BLaER1 (cell line): ENCODE measurements at regions not wholly inside any gene's neighbourhood (a gene's known extent, or its start where the extent isn't known, plus 50 kb on each side); places are given as distances from the start of the nearest gene placed in this dataset.

Experiments
- H3K27ac ChIP-seq: shearing (Covaris generic); formaldehyde crosslinking; 2 replicates; pipeline ENCODE4 v1.8.1; 2022
- H3K27me3 ChIP-seq: shearing (Covaris generic); formaldehyde crosslinking; 2 replicates; pipeline ENCODE4 v1.8.1; 2022
- H3K36me3 ChIP-seq: shearing (Covaris generic); formaldehyde crosslinking; 2 replicates; pipeline ENCODE4 v1.8.1; 2022
- H3K4me1 ChIP-seq: shearing (Covaris generic); formaldehyde crosslinking; 2 replicates; pipeline ENCODE4 v1.8.1; 2022
- H3K4me2 ChIP-seq: shearing (Covaris generic); formaldehyde crosslinking; 2 replicates; pipeline ENCODE4 v1.8.1; 2022
- H3K4me3 ChIP-seq: shearing (Covaris generic); formaldehyde crosslinking; 2 replicates; pipeline ENCODE4 v1.8.1; 2022
- H3K9ac ChIP-seq: shearing (Covaris generic); formaldehyde crosslinking; 2 replicates; pipeline ENCODE4 v1.8.1; 2022
- H3K9me3 ChIP-seq: shearing (Covaris generic); formaldehyde crosslinking; 2 replicates; pipeline ENCODE4 v1.8.1; 2022
- H4K20me1 ChIP-seq: shearing (Covaris generic); formaldehyde crosslinking; 2 replicates; pipeline ENCODE4 v1.8.1; 2022
- Cebpa-rat ChIP-seq: shearing (Covaris generic); IDR thresholded peaks from 2 replicates; pipeline ENCODE4 v1.8.1; 2022

- Histone ChIP-seq H4K20me1 (no peaks in the 10 kb centered on the region), H3K36me3 (no peaks in the 10 kb centered on the region), H3K4me1 (peaks cover 20% of the 10 kb centered on the region), H3K9ac (no peak overlapping the region), H3K27me3 (no peaks in the 10 kb centered on the region), H3K27ac (no peak overlapping the region), H3K4me3 (no peak overlapping the region), H3K4me2 (0 out of 2 replicates have a peak overlapping the region, but pooled peaks have one; percentile 4), H3K9me3 (no peaks in the 10 kb centered on the region)
- TF ChIP-seq Cebpa-rat: no peak
Measured at GRCh38 chr10:42997151-42997848, 79.6 kb upstream of the RET start.

- Histone ChIP-seq H3K4me1 (peaks cover 20% of the 10 kb centered on the region), H3K27ac (no peak overlapping the region), H4K20me1 (no peaks in the 10 kb centered on the region), H3K9ac (no peak overlapping the region), H3K27me3 (no peaks in the 10 kb centered on the region), H3K4me2 (peak overlapping the region; percentile 4; the same call in 1 of the 2 replicates), H3K9me3 (no peaks in the 10 kb centered on the region), H3K36me3 (no peaks in the 10 kb centered on the region), H3K4me3 (no peak overlapping the region)
- TF ChIP-seq Cebpa-rat: no peak
Measured at GRCh38 chr10:42997849-42998165, 79.1 kb upstream of the RET start.

GRCh38 chr10:42998481-42999384, 78.1 kb upstream of the RET start:
- TF ChIP-seq Cebpa-rat: no peak

GRCh38 chr10:42999385-43000020, 77.4 kb upstream of the RET start:
- Histone ChIP-seq H3K9ac (no peak overlapping the region), H3K4me3 (no peak overlapping the region), H4K20me1 (no peaks in the 10 kb centered on the region), H3K4me2 (no peak overlapping the region), H3K4me1 (peaks cover 20% of the 10 kb centered on the region), H3K27ac (no peak overlapping the region), H3K27me3 (no peaks in the 10 kb centered on the region), H3K9me3 (no peaks in the 10 kb centered on the region), H3K36me3 (no peaks in the 10 kb centered on the region)
- TF ChIP-seq Cebpa-rat: no peak

More at GRCh38 chr10:42998481-42999384, 78.1 kb upstream of the RET start:
- Histone ChIP-seq H3K4me2 (0 out of 2 replicates have a peak overlapping the region, but pooled peaks have one; percentile 4), H3K9me3 (no peaks in the 10 kb centered on the region), H3K27ac (no peak overlapping the region), H3K4me3 (no peak overlapping the region), H4K20me1 (no peaks in the 10 kb centered on the region), H3K4me1 (peaks cover 20% of the 10 kb centered on the region), H3K9ac (no peak overlapping the region), H3K27me3 (no peaks in the 10 kb centered on the region), H3K36me3 (no peaks in the 10 kb centered on the region)

- Histone ChIP-seq H3K4me1 (peaks cover 20% of the 10 kb centered on the region), H4K20me1 (no peaks in the 10 kb centered on the region), H3K36me3 (no peaks in the 10 kb centered on the region), H3K27me3 (no peaks in the 10 kb centered on the region), H3K9me3 (no peaks in the 10 kb centered on the region), H3K27ac (no peak overlapping the region), H3K4me2 (no peak overlapping the region), H3K4me3 (no peak overlapping the region), H3K9ac (no peak overlapping the region)
- TF ChIP-seq Cebpa-rat: no peak
Measured at GRCh38 chr10:43000021-43000411, 76.9 kb upstream of the RET start.

GRCh38 chr10:43000651-43001426, 76.0 kb upstream of the RET start:
- Histone ChIP-seq H3K4me2 (no peak overlapping the region), H3K27ac (no peak overlapping the region), H3K4me3 (no peak overlapping the region), H3K9ac (no peak overlapping the region), H3K9me3 (no peaks in the 10 kb centered on the region), H3K27me3 (no peaks in the 10 kb centered on the region), H4K20me1 (no peaks in the 10 kb centered on the region), H3K36me3 (no peaks in the 10 kb centered on the region), H3K4me1 (peaks cover 20% of the 10 kb centered on the region)
- no peak for TF ChIP-seq Cebpa-rat

GRCh38 chr10:43001427-43001795, 75.5 kb upstream of the RET start:
- no peak overlapping the region for H3K27ac ChIP-seq
- no peaks in the 10 kb centered on the region for H3K9me3 ChIP-seq
- no peak for TF ChIP-seq Cebpa-rat
- no peak overlapping the region for H3K4me2 ChIP-seq
- H3K36me3 ChIP-seq: no peaks in the 10 kb centered on the region
- no peaks in the 10 kb centered on the region for H4K20me1 ChIP-seq
- no peaks in the 10 kb centered on the region for H3K27me3 ChIP-seq
- peaks cover 21% of the 10 kb centered on the region for H3K4me1 ChIP-seq
- no peak overlapping the region for H3K9ac ChIP-seq
- no peak overlapping the region for H3K4me3 ChIP-seq

- H3K9me3 ChIP-seq: no peaks in the 10 kb centered on the region
- peaks cover 21% of the 10 kb centered on the region for H3K4me1 ChIP-seq
- no peaks in the 10 kb centered on the region for H4K20me1 ChIP-seq
- TF ChIP-seq Cebpa-rat: no peak
- no peak overlapping the region for H3K9ac ChIP-seq
- no peak overlapping the region for H3K4me3 ChIP-seq
- no peak overlapping the region for H3K27ac ChIP-seq
- no peak overlapping the region for H3K4me2 ChIP-seq
- H3K36me3 ChIP-seq: no peaks in the 10 kb centered on the region
- no peaks in the 10 kb centered on the region for H3K27me3 ChIP-seq
Measured at GRCh38 chr10:43002596-43002995, 74.3 kb upstream of the RET start.

- no peak overlapping the region for H3K9ac ChIP-seq
Measured at GRCh38 chr10:43006490-43006889, 70.4 kb upstream of the RET start.

More at GRCh38 chr10:43006490-43006889, 70.4 kb upstream of the RET start:
- Histone ChIP-seq H3K4me1 (peaks cover 5% of the 10 kb centered on the region; the same call in 1 of the 2 replicates), H3K4me3 (no peak overlapping the region), H3K27me3 (no peaks in the 10 kb centered on the region), H3K9me3 (peaks cover 10% of the 10 kb centered on the region; the same call in 1 of the 2 replicates), H4K20me1 (no peaks in the 10 kb centered on the region), H3K4me2 (no peak overlapping the region), H3K27ac (no peak overlapping the region), H3K36me3 (no peaks in the 10 kb centered on the region)
- no peak for TF ChIP-seq Cebpa-rat
